GM12864 (cell line): ENCODE measurements at regions not wholly inside any gene's neighbourhood (a gene's known extent, or its start where the extent isn't known, plus 50 kb on each side); places are given as distances from the start of the nearest gene placed in this dataset.

ENCODE experiments used
- DNase-seq: peaks from one replicate; pipeline ENCODE4 v3.0.0-alpha.2; 2011; ENCODE audit warnings: low read depth
- H3K4me3 ChIP-seq: 2 replicates; pipeline ENCODE4 v1.5.1; 2011; ENCODE audit warnings: mild to moderate bottlenecking, low read depth, low read length, control low read depth
- TF ChIP-seq, protein P1 (sequence below): IDR thresholded peaks from 2 replicates; pipeline ENCODE4 v1.5.1; 2011; ENCODE audit warnings: low read depth, mild to moderate bottlenecking, moderate library complexity, low read length, control low read depth, inconsistent platforms; ENCODE audit errors: missing control alignments

DNA sequence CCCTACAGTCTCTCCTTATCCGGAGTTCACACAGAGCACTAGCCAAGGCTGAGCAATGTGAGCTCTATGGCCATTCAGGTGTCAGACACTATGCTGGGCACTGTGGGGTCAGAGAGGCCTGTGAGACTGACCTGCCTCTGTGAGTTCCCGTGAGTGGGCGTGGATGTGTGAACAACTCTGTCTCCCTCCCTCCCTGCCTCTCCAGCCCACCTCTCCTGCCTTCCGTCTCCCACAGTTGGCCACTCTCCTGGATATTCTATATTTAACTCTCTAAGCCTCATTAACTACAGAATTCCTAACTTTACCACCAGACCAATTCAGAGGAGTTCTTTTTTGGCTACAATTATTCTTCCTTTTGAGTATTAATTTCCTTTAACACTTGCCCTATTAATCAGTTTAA lies 191.6 kb upstream of the NCAM1 start:
- no peak overlapping the region for H3K4me3 ChIP-seq
- DNase-seq, result no peak
- TF ChIP-seq, protein P1, sequence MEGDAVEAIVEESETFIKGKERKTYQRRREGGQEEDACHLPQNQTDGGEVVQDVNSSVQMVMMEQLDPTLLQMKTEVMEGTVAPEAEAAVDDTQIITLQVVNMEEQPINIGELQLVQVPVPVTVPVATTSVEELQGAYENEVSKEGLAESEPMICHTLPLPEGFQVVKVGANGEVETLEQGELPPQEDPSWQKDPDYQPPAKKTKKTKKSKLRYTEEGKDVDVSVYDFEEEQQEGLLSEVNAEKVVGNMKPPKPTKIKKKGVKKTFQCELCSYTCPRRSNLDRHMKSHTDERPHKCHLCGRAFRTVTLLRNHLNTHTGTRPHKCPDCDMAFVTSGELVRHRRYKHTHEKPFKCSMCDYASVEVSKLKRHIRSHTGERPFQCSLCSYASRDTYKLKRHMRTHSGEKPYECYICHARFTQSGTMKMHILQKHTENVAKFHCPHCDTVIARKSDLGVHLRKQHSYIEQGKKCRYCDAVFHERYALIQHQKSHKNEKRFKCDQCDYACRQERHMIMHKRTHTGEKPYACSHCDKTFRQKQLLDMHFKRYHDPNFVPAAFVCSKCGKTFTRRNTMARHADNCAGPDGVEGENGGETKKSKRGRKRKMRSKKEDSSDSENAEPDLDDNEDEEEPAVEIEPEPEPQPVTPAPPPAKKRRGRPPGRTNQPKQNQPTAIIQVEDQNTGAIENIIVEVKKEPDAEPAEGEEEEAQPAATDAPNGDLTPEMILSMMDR, result no peak

DNA sequence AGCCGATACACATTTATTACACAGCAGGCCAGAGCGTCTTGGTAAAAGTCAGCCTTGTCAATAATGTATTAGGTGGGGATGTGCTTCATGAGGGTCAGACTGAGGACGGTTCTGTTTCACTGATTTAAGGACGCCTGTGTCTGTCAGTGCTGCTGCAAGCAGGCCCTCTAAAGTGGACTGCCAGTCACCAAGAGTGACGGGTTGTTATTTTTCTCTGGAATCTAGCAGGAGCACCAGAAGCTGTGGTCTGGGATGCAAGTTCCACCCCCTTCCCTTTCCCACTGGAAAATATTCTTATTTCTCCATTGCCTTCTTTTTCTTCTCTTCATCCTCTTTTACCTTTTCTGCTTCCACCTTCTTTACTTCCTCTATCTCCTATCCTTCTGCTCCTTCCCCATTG lies 191.2 kb upstream of the NCAM1 start:
- no peak overlapping the region for H3K4me3 ChIP-seq
- TF ChIP-seq, protein P1, result no peak
- DNase-seq, result no peak

- no peak overlapping the region for H3K4me3 ChIP-seq
- DNase-seq, result no peak
- TF ChIP-seq, protein P1, result no peak
These were observed 190.7 kb upstream of the NCAM1 start for GRCh38 chr11:112770487-112770886.

- no peak for DNase-seq
- TF ChIP-seq, protein P1, result no peak
- no peak overlapping the region for H3K4me3 ChIP-seq
These were observed 189.4 kb upstream of the NCAM1 start for GRCh38 chr11:112771851-112772250.

DNA sequence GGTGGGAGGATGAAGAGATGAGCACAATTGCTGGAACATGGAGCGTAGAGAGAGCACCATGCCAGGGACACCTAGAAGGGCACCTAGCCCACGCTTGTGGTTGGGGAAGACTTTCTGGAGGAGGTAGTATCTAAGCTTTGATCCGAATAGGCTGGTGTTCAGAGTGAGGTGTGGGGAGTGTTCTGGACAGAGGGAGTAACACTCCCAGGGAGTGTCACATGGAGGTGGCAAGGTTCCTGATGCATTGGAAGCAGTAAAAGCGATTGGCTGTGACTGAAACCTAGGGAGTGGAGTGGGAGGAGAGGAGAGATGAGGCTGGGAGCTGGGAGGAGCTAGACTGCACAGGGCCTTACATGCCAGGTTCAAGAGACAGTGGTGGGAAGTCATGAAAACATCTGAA lies 188.0 kb upstream of the NCAM1 start:
- TF ChIP-seq, protein P1, result no peak
- DNase-seq, result no peak
- H3K4me3 ChIP-seq, result no peak overlapping the region

DNA sequence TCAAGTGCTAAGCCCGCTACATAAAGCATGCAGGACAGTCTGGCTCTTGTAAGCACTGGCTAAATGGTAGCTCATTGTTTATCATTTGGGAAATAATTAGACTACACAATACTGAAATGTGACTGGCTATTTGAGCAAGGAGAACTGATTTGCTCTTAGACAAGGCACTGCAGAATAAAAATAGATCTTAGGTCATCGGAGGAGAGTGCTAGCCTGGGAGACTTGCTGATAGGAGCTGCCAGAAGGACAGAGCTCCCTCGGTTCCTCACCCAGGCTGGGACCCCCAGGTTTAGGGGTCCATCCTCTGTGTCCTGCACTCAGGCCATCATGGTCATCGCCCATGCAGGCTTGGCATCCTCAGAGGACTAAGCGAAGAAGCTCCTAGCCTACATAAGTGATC lies 184.4 kb upstream of the NCAM1 start:
- DNase-seq, result no peak
- TF ChIP-seq, protein P1, result no peak
- H3K4me3 ChIP-seq, result no peak overlapping the region

GRCh38 chr11:112777283-112777751 lies 183.9 kb upstream of the NCAM1 start:
- no peak for DNase-seq
- TF ChIP-seq, protein P1, result no peak
- H3K4me3 ChIP-seq, result no peak overlapping the region
